ENCODE measurements at regions not wholly inside any gene's neighbourhood (a gene's known extent, or its start where the extent isn't known, plus 50 kb on each side); places are given as distances from the start of the nearest gene placed in this dataset.

DNA sequence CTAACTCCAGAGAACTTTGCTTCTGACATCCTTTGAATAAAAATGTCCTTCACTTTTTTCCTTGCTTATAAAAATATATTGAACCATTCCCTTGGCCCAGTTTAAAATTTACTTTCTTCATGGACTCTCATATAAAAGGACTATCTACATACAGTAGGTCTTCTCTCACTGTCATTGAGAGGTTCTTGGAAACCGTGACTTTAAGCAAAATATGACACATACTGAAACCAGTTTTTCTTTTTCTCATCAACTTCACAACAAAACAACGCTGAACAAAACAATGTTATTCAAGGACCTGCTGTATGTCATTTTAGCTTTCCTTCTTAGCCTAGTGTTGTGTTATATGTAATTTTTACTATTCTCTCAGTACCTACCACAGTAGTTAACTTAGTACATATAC, 496.8 kb downstream of the CENPC start:
- Histone ChIP-seq H3K4me1 (ENCODE audit: control insufficient read depth, low read length) (no peaks in the 10 kb centered on the region), H3K9me2 (replicated peaks; ENCODE audit: control insufficient read depth, low read length) (no peaks in the 10 kb centered on the region), H3K36me3 (ENCODE audit: control insufficient read depth, low read length) (no peaks in the 10 kb centered on the region), H3F3A (ENCODE audit: control insufficient read depth, insufficient read depth) (no peaks in the 10 kb centered on the region), H3K4me3 (ENCODE audit: low read length) (no peak overlapping the region), H3K4me2 (ENCODE audit: low read length) (no peak overlapping the region), H3K27me3 (ENCODE audit: control insufficient read depth, low read length) (no peaks in the 10 kb centered on the region; the same call in 1 of the 2 replicates), H3K27ac (ENCODE audit: low read depth, low read length) (no peak overlapping the region), H4K20me1 (ENCODE audit: control insufficient read depth, insufficient read depth, low read depth, low read length) (no peaks in the 10 kb centered on the region), H3K79me2 (ENCODE audit: control insufficient read depth, low read length) (no peaks in the 10 kb centered on the region), H3K9me3 (ENCODE audit: control insufficient read depth, insufficient read depth, low read length) (no peaks in the 10 kb centered on the region)
- no peak for TF ChIP-seq EZH2phosphoT487 (IDR thresholded peaks at IDR 0.05; ENCODE audit: borderline replicate concordance, low read length)
- TF ChIP-seq, protein P1, sequence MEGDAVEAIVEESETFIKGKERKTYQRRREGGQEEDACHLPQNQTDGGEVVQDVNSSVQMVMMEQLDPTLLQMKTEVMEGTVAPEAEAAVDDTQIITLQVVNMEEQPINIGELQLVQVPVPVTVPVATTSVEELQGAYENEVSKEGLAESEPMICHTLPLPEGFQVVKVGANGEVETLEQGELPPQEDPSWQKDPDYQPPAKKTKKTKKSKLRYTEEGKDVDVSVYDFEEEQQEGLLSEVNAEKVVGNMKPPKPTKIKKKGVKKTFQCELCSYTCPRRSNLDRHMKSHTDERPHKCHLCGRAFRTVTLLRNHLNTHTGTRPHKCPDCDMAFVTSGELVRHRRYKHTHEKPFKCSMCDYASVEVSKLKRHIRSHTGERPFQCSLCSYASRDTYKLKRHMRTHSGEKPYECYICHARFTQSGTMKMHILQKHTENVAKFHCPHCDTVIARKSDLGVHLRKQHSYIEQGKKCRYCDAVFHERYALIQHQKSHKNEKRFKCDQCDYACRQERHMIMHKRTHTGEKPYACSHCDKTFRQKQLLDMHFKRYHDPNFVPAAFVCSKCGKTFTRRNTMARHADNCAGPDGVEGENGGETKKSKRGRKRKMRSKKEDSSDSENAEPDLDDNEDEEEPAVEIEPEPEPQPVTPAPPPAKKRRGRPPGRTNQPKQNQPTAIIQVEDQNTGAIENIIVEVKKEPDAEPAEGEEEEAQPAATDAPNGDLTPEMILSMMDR (IDR thresholded peaks at IDR 0.05; ENCODE audit: low read depth, low read length, poor library complexity, severe bottlenecking), result no peak

DNA sequence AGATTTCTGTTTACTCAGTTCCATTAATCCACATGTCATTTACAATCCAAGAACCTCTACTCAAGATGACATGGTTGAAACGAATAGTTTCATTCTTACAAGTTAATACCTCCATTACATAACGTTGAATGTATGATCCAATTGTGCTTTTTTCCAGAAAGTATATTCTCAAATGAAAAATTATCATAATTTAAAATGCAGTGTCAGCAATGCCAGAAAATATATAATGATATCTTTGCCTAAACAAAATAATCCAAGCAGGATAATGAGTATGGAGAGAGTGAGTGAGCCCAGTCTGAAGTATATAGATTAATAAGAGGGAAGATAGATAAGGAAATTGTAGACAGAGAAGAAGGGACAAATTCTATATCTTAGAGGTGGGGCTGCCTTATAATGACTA, 505.0 kb downstream of the CENPC start:
- no peak overlapping the region for H3K4me2 ChIP-seq (ENCODE audit: low read length)
- no peak overlapping the region for H3K27ac ChIP-seq (ENCODE audit: low read depth, low read length)
- TF ChIP-seq, protein P1 (IDR thresholded peaks at IDR 0.05; ENCODE audit: low read depth, low read length, poor library complexity, severe bottlenecking), result no peak
- no peak for TF ChIP-seq EZH2phosphoT487 (IDR thresholded peaks at IDR 0.05; ENCODE audit: borderline replicate concordance, low read length)
- no peaks in the 10 kb centered on the region for H4K20me1 ChIP-seq (ENCODE audit: control insufficient read depth, insufficient read depth, low read depth, low read length)
- no peaks in the 10 kb centered on the region for H3K36me3 ChIP-seq (ENCODE audit: control insufficient read depth, low read length)
- H3K4me1 ChIP-seq (ENCODE audit: control insufficient read depth, low read length), result no peaks in the 10 kb centered on the region
- H3K4me3 ChIP-seq (ENCODE audit: low read length), result no peak overlapping the region
- no peaks in the 10 kb centered on the region; the same call in 1 of the 2 replicates for H3K9me3 ChIP-seq (ENCODE audit: control insufficient read depth, insufficient read depth, low read length)
- no peaks in the 10 kb centered on the region for H3K27me3 ChIP-seq (ENCODE audit: control insufficient read depth, low read length)
- H3K79me2 ChIP-seq (ENCODE audit: control insufficient read depth, low read length), result no peaks in the 10 kb centered on the region
- no peaks in the 10 kb centered on the region; the same call in 1 of the 2 replicates for H3K9me2 ChIP-seq (replicated peaks; ENCODE audit: control insufficient read depth, low read length)
- no peaks in the 10 kb centered on the region for H3F3A ChIP-seq (ENCODE audit: control insufficient read depth, insufficient read depth)

DNA sequence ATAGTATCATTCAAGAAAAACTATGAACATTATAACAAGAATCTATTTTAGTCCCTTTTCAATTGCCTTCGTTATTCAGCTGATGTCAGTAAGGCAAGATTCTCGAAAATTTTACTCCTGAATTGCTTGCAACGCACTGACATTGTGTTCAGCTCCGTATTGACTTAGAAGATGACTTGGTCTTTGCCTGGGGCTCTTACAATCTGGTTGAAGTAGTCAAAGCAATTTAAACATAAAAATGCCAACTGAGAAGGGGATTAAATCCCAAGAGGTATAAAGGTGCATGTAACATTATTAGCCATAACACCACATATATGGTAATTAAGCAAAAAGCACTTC, 507.1 kb downstream of the CENPC start:
- no peaks in the 10 kb centered on the region for H3K27me3 ChIP-seq (ENCODE audit: control insufficient read depth, low read length)
- no peak for TF ChIP-seq EZH2phosphoT487 (IDR thresholded peaks at IDR 0.05; ENCODE audit: borderline replicate concordance, low read length)
- TF ChIP-seq, protein P1 (IDR thresholded peaks at IDR 0.05; ENCODE audit: low read depth, low read length, poor library complexity, severe bottlenecking), result no peak
- H3K4me1 ChIP-seq (ENCODE audit: control insufficient read depth, low read length), result no peaks in the 10 kb centered on the region
- H3K36me3 ChIP-seq (ENCODE audit: control insufficient read depth, low read length), result no peaks in the 10 kb centered on the region
- no peaks in the 10 kb centered on the region for H3F3A ChIP-seq (ENCODE audit: control insufficient read depth, insufficient read depth)
- H3K9me3 ChIP-seq (ENCODE audit: control insufficient read depth, insufficient read depth, low read length), result no peaks in the 10 kb centered on the region; the same call in 1 of the 2 replicates
- no peaks in the 10 kb centered on the region for H3K79me2 ChIP-seq (ENCODE audit: control insufficient read depth, low read length)
- H3K27ac ChIP-seq (ENCODE audit: low read depth, low read length), result no peak overlapping the region
- no peaks in the 10 kb centered on the region; the same call in 1 of the 2 replicates for H3K9me2 ChIP-seq (replicated peaks; ENCODE audit: control insufficient read depth, low read length)
- no peaks in the 10 kb centered on the region for H4K20me1 ChIP-seq (ENCODE audit: control insufficient read depth, insufficient read depth, low read depth, low read length)
- no peak overlapping the region for H3K4me3 ChIP-seq (ENCODE audit: low read length)
- H3K4me2 ChIP-seq (ENCODE audit: low read length), result no peak overlapping the region
